GM21528 (cell line): ENCODE measurements at regions not wholly inside any gene's neighbourhood (a gene's known extent, or its start where the extent isn't known, plus 50 kb on each side); places are given as distances from the start of the nearest gene placed in this dataset.
"Not testable (repeated sequence)": the region's sequence is repeated elsewhere in the genome, so short reads cannot be mapped to it uniquely, and the experiment has no call there.

Source experiments
- ATAC-seq: cut with Tn5 transposase; IDR thresholded peaks from one replicate; pipeline ENCODE4 v1.9.1; 2021; ENCODE audit warnings: mild to moderate bottlenecking, moderate library complexity; ENCODE audit not compliant: unreplicated experiment, low FRiP score

DNA sequence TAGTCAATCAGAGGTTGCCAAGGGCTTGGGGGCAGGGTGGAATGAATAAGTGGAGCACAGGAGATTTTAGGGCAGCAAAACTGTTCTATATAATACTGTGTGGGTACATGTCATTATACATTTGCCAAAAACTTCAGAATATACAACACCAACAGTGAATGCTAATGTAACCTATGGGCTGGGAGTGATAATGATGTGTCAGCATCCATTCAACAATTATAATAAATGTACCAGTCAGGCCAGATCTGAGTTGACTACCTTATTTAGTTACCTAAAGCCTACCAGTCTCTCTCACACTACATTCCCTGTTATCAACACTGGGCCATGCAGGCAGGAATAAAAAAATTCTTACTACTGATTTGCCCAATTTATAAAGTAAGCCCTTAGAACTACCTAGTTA, 884.5 kb downstream of the TLE1 start:
- no peak for ATAC-seq

DNA sequence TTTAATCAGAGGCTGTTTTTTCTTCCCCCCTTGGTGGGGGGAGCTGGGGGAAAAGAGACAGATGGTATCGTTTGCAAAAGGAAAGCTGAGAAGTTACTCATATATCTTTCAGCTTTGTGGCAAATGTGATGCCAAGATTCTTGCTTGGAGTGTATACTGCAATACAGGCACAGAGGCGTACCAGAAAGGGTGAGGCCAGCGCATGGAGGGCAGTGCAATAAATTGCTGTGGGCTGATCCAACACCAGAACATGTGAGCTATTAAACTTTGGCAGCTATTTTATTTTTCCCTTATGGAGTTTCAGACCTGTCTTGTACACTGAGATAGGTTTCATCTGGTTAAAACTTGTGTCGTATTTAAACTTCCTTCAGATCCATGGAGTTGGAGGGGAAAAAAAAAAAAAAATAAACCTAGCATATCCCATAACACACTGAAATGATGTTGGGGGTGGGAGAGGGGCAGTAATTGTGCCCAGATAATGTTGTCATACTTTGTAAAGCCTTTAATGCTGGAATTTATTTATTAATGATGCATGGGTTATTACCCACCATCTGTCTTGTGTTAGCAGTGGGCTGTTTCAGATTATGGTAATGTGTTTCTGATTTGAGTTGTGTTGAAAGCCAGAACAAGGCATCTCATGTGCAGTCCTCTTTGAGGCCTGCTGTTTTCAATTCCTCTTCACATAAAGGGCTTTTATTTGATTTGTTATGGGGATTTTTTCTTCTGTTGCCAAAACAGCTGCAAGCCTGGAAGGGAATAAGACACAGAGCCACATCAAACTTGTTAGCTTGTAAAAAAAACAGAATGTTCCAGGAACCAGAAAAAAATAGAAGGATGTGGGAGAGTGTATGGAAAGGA, 891.3 kb downstream of the TLE1 start:
- ATAC-seq: no peak

DNA sequence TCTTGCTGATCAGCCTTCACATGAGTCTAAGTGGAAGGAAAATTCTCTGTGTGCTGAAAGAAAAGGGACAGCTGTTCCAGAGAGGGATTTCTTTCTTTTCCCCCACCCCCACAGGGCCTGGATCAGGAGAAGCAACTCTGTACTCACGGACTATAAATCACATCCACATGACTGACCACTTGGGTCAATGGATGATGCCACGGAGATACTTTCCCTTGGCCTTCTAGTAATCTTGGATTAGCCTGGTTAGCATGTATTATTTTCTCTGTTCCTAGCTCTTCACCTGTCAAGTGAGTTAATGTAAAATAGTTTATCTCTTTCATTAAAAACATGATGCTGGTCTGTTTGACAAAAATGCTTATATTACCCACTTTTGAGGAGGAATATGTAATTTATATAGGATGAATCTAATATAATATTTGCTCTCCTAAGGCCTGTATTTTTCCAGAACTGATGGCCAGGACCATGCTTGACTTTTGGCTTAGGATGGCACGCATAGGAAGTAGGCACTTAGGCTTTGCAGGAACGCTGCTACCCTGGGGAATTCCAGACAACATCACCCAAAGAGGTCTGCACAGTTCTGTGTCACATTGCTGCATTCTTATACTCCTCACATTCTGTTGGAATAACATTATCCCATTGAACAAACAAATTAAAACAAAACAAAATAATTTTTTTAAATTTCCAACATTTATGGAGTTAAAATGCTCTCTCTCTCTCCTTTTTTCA, 892.1 kb downstream of the TLE1 start:
- ATAC-seq: no peak

DNA sequence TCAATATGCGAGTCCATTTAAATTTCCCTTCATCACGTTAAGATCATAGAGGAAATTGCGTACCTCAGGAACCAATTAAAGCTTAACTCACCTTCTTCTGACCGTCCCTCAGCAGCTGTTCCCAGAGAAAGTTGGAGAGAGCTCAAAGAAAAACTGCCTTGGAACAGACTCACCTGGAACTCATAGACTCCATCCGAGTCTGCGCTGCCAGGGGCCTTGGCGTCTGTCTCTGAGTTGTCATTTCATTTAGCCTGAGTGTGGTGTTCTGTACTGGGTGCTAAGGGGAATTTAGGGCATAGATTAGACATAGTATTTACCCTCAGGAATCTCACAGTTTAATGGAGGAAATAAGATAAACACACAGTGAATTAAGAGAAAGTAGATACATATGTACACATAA, 892.7 kb downstream of the TLE1 start:
- no peak for ATAC-seq

DNA sequence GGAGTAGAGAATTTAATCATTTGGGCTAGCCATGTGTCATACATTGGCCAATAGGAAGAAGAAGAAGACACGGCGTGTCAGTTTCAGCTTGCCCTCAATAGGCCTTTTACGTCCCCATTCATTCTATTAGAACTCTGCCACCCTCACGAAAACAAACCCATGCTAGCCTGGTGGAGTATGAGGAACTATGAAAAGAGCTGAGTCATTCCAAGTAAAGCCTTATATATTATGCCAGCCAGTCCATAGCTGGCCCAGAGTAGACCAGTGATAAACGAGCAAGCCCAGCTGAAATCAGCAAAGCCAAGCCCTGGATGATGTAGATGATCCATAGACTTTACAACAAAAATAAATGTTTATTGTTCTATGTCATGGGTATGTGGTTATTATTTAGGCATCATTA, 895.1 kb downstream of the TLE1 start:
- no peak for ATAC-seq

DNA sequence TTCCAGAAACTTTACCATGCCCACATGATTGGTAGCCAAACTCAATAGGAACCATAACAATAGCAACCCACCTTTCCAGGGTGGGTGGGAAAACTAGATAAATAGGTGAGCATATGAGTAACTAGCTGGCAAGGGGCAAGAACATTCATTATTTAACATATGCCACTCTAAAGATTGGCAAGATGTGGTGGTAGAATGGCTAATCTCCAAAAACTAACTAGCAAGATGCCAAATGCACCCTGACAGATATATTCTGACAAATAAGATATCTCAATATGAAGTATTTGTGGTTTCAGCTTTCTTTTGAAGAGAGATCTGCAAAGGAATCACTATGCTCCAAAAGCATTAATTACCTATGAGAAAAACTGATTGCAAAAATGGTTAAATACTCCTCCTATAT, 895.6 kb downstream of the TLE1 start:
- no peak for ATAC-seq

DNA sequence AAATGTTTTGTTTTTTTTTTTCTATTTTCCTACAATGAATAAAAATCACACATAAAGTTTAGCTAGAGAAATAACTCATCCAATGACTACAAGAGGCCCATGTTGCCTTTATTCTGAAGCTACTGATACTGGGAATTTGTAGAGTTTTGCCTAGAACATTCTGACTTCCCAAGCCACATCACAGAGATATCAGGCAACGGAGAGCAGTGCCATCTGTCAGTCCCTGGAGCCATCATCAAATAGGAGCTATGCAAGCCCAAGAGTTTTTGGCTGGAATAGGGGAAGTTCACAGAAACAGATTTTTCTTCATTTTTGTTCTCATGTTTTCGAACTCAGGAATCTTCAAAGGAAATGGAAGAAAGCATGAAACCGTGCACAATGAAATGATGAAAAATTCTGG, 896.6 kb downstream of the TLE1 start:
- no peak for ATAC-seq

DNA sequence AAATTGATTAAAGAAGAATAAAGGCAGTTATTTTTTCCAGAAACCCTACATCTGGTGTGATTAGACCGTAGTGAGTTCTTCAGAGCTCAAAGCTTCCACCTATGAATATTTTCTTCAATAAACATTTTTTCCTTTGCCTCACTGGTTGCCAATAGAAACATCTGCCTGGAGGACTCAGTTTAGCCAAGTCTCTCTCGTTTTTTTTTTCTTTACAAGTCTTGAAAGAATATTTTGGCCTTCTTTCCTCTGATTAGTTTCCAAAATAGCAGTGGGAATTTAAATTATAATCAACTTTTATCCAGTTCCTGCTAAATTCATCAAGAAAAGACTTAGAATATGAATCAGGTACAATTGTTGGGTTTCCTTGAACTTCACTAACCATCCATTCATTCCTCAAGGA, 897.5 kb downstream of the TLE1 start:
- ATAC-seq: no peak

DNA sequence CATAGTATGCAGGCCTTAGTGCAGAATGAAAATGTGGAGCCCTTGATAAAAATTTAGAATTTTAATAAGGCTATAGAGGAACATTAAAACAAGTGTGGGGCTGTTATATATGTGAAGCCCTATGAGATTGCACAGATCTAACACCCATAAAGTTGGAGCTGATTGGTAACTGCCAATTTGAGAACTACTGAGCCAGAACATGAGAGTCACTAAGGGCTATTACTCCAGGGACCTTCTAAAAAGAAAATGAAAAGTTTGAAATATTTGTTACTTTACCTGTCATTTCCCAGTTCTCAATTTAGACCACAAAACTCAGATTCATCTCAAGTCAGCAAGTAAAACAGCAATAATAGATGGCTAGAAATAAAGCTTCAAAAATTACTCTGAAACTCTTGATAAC, 898.6 kb downstream of the TLE1 start:
- no peak for ATAC-seq

DNA sequence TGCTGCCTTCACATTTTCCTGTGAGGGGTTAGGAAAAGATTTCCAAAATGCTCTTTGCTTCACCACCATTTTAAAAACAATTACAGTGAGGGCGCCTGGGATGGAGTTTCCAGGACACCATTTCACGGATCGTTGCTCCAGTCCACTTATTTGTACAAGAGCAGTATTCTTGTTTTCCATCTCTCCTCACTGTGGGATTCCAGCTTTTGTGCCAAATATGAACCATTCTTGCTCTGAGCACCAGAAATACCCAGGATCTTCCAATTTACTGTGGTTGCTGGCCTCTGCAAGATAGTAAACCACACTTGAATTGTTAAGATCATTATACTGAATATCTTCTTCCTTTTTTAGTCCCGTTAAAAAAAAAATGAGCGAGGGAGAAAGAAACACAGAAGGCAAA, 899.5 kb downstream of the TLE1 start:
- ATAC-seq: no peak

DNA sequence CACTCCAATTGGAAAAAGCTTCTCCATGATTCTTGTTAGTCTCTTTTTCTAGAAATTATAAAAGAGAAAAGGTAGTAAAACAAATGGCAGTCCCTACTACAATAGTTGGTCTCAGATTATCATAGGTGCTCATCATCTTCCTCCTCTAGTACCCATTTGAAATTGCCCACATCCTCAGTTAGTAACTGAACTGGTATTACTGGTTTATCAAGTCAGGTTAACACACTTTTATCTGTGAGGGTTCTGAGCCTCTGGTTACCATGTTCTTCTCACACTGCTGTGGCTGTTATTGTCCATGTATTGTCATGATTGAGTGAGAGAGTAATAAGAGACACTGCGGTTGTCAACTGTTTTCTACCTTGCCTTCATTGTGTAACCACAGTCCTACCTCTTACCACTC, 901.7 kb downstream of the TLE1 start:
- ATAC-seq: no peak

DNA sequence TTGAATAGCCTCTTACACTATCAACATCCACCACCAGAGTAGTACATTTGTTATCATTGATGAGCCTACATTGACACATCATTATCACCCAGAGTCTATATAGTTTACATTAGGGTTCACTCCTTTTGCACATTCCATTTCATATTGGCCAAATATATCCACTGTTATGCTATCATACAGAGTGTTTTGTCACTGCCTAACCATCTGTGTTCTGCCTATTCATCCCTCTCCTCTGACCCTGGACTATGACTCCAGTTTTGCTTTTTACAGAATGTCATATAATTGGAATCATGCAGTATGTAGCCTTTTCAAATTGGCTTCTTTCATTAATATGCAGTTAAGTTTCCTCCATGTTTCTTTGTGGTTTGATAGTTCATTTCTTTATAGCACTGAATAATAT, 904.7 kb downstream of the TLE1 start:
- no peak for ATAC-seq

DNA sequence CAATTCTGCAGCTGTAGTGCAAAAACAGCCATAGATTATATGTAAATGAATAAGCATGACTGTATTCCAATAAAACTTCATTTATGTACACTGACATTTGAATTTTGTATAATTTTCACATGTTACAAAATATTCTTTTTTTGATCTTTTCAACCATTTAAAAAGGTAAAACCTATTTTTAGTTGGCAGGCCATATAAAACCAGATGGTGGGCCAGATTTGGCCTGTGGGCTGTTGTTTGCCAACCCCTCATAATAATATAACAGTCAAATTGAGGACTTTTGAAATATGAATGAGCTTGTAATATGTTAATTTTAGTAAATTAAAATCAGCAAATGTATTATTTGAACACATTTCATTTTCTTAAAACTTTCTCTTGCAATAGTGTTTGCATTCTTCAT, 913.4 kb downstream of the TLE1 start:
- ATAC-seq: no peak

DNA sequence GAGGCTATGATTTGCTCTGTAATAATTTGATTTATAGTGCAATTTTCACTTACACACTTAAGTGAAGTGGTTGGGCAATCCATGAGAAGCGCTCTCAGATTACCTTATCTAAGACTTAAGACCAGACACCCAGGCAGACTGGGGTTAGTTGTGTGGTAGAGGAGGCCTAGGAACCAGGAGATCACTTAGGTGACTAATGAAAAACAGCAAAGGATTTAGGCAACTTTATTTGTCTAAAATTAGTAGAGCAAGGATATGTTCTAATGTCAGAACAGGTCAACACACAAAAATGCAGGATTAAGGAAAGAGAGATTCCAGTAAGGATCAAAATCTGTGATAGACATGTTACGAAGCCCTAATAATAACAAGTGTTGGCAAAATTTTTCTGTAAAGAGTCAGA, 913.8 kb downstream of the TLE1 start:
- ATAC-seq: no peak

DNA sequence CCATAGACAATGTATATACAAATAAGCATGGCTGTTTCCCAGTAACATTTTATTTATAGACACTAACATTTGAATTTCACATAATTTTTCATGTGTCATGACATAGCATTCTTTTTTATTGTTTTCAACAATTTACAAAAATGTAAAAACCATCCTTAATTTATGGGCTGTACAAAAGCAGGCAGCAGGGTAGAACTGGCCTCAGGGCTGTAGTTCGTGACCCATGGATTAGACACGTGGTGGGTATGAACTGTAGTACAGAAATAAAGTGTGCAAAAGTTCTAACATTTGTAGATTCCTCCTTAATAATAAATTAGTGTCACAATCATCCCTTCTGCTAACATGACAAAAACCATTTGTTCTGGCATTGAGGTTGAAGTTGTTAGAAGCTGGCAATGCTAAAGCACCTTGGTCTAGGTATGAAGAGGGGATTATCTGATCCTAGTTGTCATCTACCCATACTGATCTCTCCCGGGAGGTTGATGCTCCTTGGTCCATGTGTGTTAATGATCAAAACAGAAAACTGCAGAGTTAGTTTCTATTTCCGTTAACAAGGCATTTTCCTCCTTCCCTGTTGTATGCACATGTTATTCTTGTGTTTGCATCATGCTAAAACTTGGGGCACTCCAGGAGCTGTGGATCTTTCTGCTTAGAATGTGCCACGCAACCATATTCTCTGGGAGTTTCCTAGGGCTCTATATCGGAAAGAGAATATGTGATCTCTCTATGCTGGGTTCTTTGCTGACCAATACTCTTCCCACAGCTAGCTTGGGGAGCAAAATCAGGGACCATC, 917.6 kb downstream of the TLE1 start:
- ATAC-seq: no peak

DNA sequence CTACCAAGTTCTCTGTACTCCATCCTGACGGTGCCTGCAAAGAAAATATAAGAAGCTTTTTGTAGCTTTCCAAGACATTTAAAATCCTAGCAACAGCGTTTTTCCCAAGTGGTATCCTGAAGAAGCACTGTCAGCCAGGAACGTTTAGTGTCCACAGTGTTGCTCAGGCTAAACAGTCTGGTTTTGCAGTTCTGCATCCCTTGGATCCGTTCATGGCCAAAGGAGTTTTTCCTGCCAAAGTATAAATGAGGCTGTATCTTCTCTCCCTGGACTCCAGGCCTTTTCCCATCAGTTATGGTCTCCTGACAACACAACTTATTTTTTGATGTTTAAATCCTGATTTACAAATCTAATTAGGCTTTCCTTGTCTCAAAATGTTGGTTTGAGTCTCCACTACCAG, 925.8 kb downstream of the TLE1 start:
- no peak for ATAC-seq

DNA sequence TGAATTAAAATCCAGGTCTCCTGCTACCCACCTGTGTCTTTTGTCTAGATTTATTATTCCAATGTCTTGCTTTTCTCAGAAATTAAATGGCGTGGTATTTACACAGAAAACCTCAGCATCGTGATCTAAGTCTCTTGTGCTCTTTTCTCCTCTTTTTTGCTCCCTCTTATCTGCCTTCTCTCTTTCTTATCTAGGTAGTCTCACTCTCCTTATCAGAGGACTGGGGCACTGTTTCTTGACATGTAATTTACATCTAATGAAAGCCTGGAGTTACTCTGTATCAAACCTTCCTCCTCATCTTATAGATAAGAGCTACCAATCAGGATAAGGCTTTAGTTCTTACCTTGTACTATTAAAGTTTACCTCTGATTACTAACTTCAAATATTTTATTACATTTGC, 933.8 kb downstream of the TLE1 start:
- no peak for ATAC-seq

DNA sequence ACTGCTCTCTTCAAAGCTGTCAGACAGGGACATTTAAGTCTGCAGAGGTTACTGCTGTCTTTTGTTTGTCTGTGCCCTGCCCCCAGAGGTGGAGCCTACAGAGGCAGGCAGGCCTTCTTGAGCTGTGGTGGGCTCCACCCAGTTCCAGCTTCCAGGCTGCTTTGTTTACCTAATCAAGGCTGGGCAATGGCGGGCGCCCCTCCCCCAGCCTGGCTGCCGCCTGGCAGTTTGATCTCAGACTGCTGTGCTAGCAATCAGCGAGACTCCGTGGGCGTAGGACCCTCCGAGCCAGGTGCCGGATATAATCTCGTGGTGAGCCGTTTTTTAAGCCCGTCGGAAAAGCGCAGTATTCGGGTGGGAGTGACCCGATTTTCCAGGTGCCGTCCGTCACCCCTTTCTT, 942.3 kb downstream of the TLE1 start:
- ATAC-seq: not testable (repeated sequence)

DNA sequence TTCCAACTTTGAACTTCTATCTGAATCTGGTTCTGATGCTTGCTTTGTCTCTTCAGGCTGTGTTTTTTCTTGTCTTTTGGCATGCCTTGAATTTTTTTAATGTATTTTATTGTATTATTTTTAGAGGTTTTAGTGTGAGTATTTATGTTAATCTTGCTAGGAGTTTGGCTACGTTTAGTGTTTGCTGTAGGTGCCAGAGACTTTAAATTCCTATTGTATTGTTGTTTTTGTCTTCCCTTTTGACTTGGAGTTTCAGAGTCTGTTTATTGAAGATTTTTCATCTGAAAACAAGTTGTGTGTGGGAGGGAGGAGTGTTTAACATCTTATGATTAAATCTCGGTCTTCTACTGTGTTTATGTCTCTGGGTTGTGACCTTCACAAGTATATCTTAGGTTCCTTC, 956.8 kb downstream of the TLE1 start:
- no peak for ATAC-seq

DNA sequence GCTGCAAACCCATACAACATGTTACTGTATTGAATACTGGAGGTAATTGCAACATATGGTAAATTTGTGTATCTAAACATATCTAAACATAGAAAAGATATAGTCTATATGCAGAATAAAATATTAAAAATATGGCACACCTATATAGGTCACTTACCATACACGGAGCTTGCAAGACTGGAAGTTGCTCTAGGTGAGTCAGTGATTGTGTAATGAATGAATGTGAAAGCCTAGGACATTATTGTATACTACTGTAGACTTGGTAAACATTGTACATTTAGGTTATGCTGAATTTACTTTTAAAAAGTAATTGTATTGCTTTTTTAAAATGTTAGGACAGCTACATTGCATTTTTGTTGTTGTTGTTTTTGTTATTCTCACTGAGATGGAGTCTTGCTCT, 968.8 kb downstream of the TLE1 start:
- no peak for ATAC-seq

DNA sequence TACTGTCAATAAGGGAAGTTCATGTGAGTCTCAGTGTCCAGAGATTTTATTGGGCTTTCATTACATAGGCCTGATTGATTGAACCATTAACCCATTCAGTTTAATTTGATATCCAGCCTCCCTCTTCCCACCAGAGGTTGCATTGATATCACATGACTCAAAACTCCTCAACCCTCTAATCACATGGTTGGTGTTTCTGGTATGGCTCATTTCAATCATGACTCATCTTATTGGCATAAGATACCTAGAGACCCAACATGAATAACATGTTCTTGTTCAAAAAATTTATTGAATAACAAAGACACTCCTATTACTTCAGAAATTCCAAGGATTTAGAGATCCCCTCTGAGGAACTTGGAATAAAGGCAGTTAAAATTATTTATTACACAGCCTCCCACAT, 982.2 kb downstream of the TLE1 start:
- ATAC-seq: no peak
